Testis (tissue), 2 donors: ENCODE measurements at regions not wholly inside any gene's neighbourhood (a gene's known extent, or its start where the extent isn't known, plus 50 kb on each side); places are given as distances from the start of the nearest gene placed in this dataset.

Source experiments
- DNase-seq: peaks from one replicate; pipeline ENCODE4 v3.0.0-alpha.2; 2019
- H3K27ac ChIP-seq, 2 donors: fragments of 200-600 bp; sonication (generic); one replicate each; pipeline ENCODE4 v1.5.1; 2019
- H3K27me3 ChIP-seq: fragments of 200-600 bp; sonication (generic); one replicate; pipeline ENCODE4 v1.5.1; 2019
- H3K36me3 ChIP-seq: fragments of 200-600 bp; sonication (generic); one replicate; pipeline ENCODE4 v1.5.1; 2017; ENCODE audit warnings: low read depth; ENCODE audit errors: missing control alignments
- H3K4me1 ChIP-seq: fragments of 200-600 bp; sonication (generic); one replicate; pipeline ENCODE4 v1.5.1; 2019
- H3K4me3 ChIP-seq, 2 donors: fragments of 200-600 bp; sonication (generic); one replicate each; pipeline ENCODE4 v1.5.1; 2017 to 2019
- H3K9me3 ChIP-seq: fragments of 200-600 bp; sonication (generic); one replicate; pipeline ENCODE4 v1.5.1; 2017
- CTCF ChIP-seq, 3 experiments: fragments of 450-650 bp in 2 of 3; fragments of 200-600 bp in 1 of 3; sonication (generic) in 1 of 3; IDR thresholded peaks; one replicate each; pipeline ENCODE4 v1.5.1; 2016 to 2019; ENCODE audit warnings: antibody characterized with exemption in 3 of 3, mild to moderate bottlenecking in 2 of 3, moderate library complexity in 1 of 3
- POLR2A ChIP-seq: fragments of 450-650 bp; IDR thresholded peaks from one replicate; pipeline ENCODE4 v1.6.1; 2017; ENCODE audit warnings: antibody characterized with exemption, mild to moderate bottlenecking, moderate library complexity
- WGBS, 2 donors: methylation state at CpG; one replicate each; pipeline ENCODE4 v1.1.5; 2018; 5-methylcytosine and 5-hydroxymethylcytosine counted together
- intact Hi-C: fragments of 100-400 bp; cut with DNase I; formaldehyde crosslinking; loops from one replicate; pipeline ENCODE4 v1.15.1; 2023; ENCODE audit warnings: low total_unique reads

- intact Hi-C loops: no loop called here
- DNase-seq: no peak
- H3K4me1 ChIP-seq: no peaks in the 10 kb centered on the region
- H3K27ac ChIP-seq: no peak overlapping the region
- WGBS, 2 donors: 83 to 89% methylated on average over 2 of the region's 2 CpGs
- no peak overlapping the region for H3K4me3 ChIP-seq
- H3K9me3 ChIP-seq: no peaks in the 10 kb centered on the region
- no peak for TF ChIP-seq CTCF (IDR thresholded peaks at IDR 0.05)
- TF ChIP-seq POLR2A: no peak
- no peaks in the 10 kb centered on the region for H3K27me3 ChIP-seq
- H3K36me3 ChIP-seq: no peaks in the 10 kb centered on the region
Observed at GRCh38 chr9:7239708-7240107, 481.9 kb downstream of the KDM4C start.

DNA sequence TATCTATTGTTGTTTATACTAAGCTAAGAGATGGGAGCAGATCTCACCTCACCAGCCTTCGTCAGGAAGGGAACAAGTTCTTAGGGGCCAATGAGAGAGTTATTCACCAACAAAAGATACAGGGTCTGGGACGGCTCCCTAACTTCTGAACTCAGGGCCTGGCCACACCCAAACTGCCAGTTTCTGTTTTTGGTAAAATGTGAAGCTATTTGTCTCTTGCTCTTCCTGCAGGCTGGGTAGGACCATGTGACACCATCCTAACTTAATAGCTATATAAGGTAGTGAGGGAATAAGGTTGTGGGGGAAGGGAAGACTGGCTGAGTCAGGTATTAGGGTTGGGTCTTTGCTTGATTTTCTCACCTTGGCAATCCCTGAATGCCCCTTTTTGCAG, 480.5 kb downstream of the KDM4C start:
- Histone ChIP-seq H3K4me3 (no peak overlapping the region), H3K27ac (no peak overlapping the region), H3K36me3 (no peaks in the 10 kb centered on the region), H3K27me3 (no peaks in the 10 kb centered on the region), H3K9me3 (no peaks in the 10 kb centered on the region), H3K4me1 (no peaks in the 10 kb centered on the region)
- WGBS, 2 donors: 83 to 92% methylated on average over 2 of the region's 2 CpGs
- DNase-seq: no peak
- intact Hi-C loops: no loop called here
- TF ChIP-seq POLR2A (no peak), CTCF (IDR thresholded peaks at IDR 0.05) (no peak)

DNA sequence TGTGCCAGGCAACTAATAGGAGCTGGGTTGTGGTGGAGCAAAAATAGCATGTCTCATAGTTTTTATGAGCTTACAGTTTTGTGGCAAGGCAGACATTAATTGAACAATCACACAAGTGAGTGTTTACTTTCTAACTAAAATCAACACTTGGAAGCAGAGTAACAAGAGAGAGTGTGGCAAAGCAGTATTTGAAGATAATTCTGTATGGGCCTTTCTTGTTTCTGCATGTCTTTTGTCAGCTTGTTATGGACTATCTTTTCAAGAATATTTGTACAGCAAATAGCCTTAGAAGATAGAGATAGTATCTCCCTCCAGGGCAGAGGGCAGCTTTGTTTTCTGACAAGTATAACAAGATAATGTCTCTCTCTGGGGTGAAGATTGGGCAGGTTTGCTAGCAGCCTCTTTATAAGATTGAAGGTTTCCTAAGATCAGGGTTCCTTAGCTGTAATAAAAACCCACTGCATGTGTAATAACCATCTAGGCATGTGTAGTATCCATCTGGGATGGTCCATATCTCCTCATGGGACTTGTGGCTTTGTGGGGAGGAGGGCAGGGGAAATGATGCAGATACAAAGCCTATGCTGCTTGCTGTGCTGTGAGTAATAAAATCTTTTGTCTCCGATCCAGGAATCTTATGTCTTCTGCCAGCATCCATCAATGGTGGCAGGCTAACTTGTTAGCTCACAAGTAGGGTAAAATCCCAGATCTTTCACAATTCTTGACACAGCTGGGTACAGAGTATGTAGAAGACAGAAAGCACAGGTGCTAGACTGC, 479.9 kb downstream of the KDM4C start:
- H3K4me1 ChIP-seq: no peaks in the 10 kb centered on the region
- WGBS, 2 donors: 81 to 94% methylated on average over 1 of the region's 1 CpG
- no peaks in the 10 kb centered on the region for H3K27me3 ChIP-seq
- no peaks in the 10 kb centered on the region for H3K36me3 ChIP-seq
- DNase-seq: no peak
- intact Hi-C loops: no loop called here
- no peaks in the 10 kb centered on the region for H3K9me3 ChIP-seq
- no peak overlapping the region for H3K27ac ChIP-seq
- no peak overlapping the region for H3K4me3 ChIP-seq
- TF ChIP-seq POLR2A (no peak), CTCF (IDR thresholded peaks at IDR 0.05) (no peak)

- Histone ChIP-seq H3K4me1 (no peaks in the 10 kb centered on the region), H3K4me3 (no peak overlapping the region), H3K27me3 (no peaks in the 10 kb centered on the region), H3K27ac (no peak overlapping the region), H3K36me3 (no peaks in the 10 kb centered on the region), H3K9me3 (no peaks in the 10 kb centered on the region)
- no peak for TF ChIP-seq POLR2A
- TF ChIP-seq CTCF (IDR thresholded peaks at IDR 0.05): no peak
- no peak for DNase-seq
- WGBS, 2 donors: 87 to 91% methylated on average over 5 of the region's 5 CpGs
- intact Hi-C loops: no loop called here
Observed at GRCh38 chr9:7236186-7236585, 478.4 kb downstream of the KDM4C start.

DNA sequence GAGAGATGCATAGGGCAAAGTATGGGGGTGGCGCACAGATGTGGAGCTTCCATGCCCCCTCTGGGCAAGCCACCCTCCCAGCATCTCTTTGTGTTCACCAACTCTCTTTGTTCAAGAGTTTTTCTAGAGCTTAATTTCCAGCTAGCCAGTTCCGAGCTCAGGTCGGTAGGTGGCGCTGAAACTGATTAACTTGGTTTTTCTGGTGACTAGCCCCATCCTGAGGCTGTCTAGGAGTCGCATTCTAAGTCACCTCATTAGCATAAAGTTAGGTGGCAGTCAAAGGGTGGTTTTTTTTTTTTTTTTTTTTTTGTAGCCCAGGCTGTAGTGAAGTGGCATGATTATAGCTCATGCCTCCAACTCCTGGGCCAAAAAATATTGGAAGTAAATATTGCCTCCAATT, 476.4 kb downstream of the KDM4C start:
- Histone ChIP-seq H3K4me1 (no peaks in the 10 kb centered on the region), H3K4me3 (no peak overlapping the region), H3K27me3 (no peaks in the 10 kb centered on the region), H3K36me3 (no peaks in the 10 kb centered on the region), H3K27ac (no peak overlapping the region), H3K9me3 (no peaks in the 10 kb centered on the region)
- peak; percentile 46 for DNase-seq
- intact Hi-C loops: no loop called here
- WGBS, 2 donors: 27 to 47% methylated on average over 5 of the region's 5 CpGs
- TF ChIP-seq POLR2A (no peak), CTCF (IDR thresholded peaks at IDR 0.05) (peak in 2 of 3 experiments; percentile 34 to 40)
